SU-DHL-6 (cell line): ENCODE measurements at regions not wholly inside any gene's neighbourhood (a gene's known extent, or its start where the extent isn't known, plus 50 kb on each side); places are given as distances from the start of the nearest gene placed in this dataset.

ENCODE experiments used
- EZH2phosphoT487 ChIP-seq: fragments of 200-600 bp; sonication (generic), shearing (Covaris generic); conservative IDR thresholded peaks from 2 replicates; pipeline ENCODE4 v1.6.1; 2018; ENCODE audit warnings: mild to moderate bottlenecking, antibody characterized with exemption, low read length, moderate library complexity, mixed read lengths
- TF ChIP-seq, protein P1 (sequence below): fragments of 200-600 bp; sonication (generic); IDR thresholded peaks from one replicate; pipeline ENCODE4 v1.5.1; 2017; ENCODE audit warnings: antibody characterized with exemption, mild to moderate bottlenecking, low read length, moderate library complexity; ENCODE audit not compliant: insufficient read depth, poor library complexity, severe bottlenecking

DNA sequence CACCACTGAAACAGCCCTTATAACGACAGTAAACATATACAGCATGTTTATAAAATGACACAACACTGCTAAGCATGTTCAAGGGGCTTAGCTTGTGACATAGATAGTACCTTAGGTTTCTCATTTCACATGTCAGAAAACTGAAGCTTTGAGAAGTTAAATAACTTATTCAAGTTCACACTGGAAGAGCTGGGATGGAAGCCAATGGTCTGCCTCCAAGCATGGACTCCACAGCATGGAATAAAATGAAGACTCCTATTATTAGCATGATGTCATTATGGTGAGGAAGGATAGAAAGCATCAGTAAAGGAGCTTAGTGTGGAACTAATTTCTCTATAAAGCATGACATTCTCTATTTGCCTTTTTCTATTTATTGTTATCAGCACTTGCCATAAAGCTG is 316.7 kb downstream of the PLK2 start:
- TF ChIP-seq, protein P1, sequence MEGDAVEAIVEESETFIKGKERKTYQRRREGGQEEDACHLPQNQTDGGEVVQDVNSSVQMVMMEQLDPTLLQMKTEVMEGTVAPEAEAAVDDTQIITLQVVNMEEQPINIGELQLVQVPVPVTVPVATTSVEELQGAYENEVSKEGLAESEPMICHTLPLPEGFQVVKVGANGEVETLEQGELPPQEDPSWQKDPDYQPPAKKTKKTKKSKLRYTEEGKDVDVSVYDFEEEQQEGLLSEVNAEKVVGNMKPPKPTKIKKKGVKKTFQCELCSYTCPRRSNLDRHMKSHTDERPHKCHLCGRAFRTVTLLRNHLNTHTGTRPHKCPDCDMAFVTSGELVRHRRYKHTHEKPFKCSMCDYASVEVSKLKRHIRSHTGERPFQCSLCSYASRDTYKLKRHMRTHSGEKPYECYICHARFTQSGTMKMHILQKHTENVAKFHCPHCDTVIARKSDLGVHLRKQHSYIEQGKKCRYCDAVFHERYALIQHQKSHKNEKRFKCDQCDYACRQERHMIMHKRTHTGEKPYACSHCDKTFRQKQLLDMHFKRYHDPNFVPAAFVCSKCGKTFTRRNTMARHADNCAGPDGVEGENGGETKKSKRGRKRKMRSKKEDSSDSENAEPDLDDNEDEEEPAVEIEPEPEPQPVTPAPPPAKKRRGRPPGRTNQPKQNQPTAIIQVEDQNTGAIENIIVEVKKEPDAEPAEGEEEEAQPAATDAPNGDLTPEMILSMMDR = no peak
- TF ChIP-seq EZH2phosphoT487 = no peak
